SK-N-SH treated with all-trans-retinoic acid at 6 μM for 48 hours (cell line): ENCODE measurements at regions not wholly inside any gene's neighbourhood (a gene's known extent, or its start where the extent isn't known, plus 50 kb on each side); places are given as distances from the start of the nearest gene placed in this dataset.

Experiments
- CSRNP3 ChIP-seq: fragments of 250-450 bp; sonication (Bioruptor Pico); IDR thresholded peaks from 2 replicates; pipeline ENCODE4 v1.5.1; 2021; ENCODE audit warnings: mild to moderate bottlenecking, moderate library complexity
- ESRRG ChIP-seq: fragments of 250-450 bp; sonication (Bioruptor Pico); IDR thresholded peaks from 2 replicates; pipeline ENCODE4 v1.6.1; 2021; ENCODE audit warnings: mild to moderate bottlenecking
- ISL1 ChIP-seq: fragments of 250-450 bp; sonication (Bioruptor Pico); IDR thresholded peaks from 2 replicates; pipeline ENCODE4 v2.1.2; 2022; ENCODE audit warnings: mild to moderate bottlenecking, moderate library complexity
- OSR1 ChIP-seq: fragments of 250-450 bp; sonication (Bioruptor Pico); IDR thresholded peaks from 2 replicates; pipeline ENCODE4 v1.8.0; 2022; ENCODE audit warnings: moderate library complexity, mild to moderate bottlenecking, inconsistent platforms
- RARB ChIP-seq: fragments of 250-450 bp; sonication (Bioruptor Pico); IDR thresholded peaks from 2 replicates; pipeline ENCODE4 v1.8.0; 2021; ENCODE audit warnings: mild to moderate bottlenecking, moderate library complexity
- SNAI2 ChIP-seq: fragments of 250-450 bp; sonication (Bioruptor Pico); IDR thresholded peaks from 2 replicates; pipeline ENCODE4 v1.5.0; 2020; ENCODE audit warnings: mild to moderate bottlenecking, moderate library complexity
- ZC3H10 ChIP-seq: fragments of 250-450 bp; sonication (Bioruptor Pico); IDR thresholded peaks from 2 replicates; pipeline ENCODE4 v1.5.1; 2021; ENCODE audit warnings: mild to moderate bottlenecking, moderate library complexity
- TF ChIP-seq, protein P1 (sequence below): fragments of 250-450 bp; sonication (Bioruptor Pico); IDR thresholded peaks from 2 replicates; pipeline ENCODE4 v1.8.0; 2020; ENCODE audit warnings: mild to moderate bottlenecking, moderate library complexity, borderline replicate concordance
- TF ChIP-seq, protein P2 (sequence below): fragments of 250-450 bp; sonication (Bioruptor Pico); IDR thresholded peaks from 2 replicates; pipeline ENCODE4 v1.5.1; 2020; ENCODE audit warnings: low read depth, mild to moderate bottlenecking, moderate library complexity

- no peak for TF ChIP-seq ISL1 (CRISPR knock-in tag)
- TF ChIP-seq RARB (CRISPR knock-in tag), result no peak
- no peak for TF ChIP-seq OSR1 (CRISPR knock-in tag)
- TF ChIP-seq CSRNP3 (CRISPR knock-in tag), result no peak
- no peak for TF ChIP-seq ZC3H10 (CRISPR knock-in tag)
- TF ChIP-seq, protein P1, sequence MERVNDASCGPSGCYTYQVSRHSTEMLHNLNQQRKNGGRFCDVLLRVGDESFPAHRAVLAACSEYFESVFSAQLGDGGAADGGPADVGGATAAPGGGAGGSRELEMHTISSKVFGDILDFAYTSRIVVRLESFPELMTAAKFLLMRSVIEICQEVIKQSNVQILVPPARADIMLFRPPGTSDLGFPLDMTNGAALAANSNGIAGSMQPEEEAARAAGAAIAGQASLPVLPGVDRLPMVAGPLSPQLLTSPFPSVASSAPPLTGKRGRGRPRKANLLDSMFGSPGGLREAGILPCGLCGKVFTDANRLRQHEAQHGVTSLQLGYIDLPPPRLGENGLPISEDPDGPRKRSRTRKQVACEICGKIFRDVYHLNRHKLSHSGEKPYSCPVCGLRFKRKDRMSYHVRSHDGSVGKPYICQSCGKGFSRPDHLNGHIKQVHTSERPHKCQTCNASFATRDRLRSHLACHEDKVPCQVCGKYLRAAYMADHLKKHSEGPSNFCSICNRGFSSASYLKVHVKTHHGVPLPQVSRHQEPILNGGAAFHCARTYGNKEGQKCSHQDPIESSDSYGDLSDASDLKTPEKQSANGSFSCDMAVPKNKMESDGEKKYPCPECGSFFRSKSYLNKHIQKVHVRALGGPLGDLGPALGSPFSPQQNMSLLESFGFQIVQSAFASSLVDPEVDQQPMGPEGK, result no peak
- no peak for TF ChIP-seq SNAI2 (CRISPR knock-in tag)
- no peak for TF ChIP-seq ESRRG (CRISPR knock-in tag)
- TF ChIP-seq, protein P2, sequence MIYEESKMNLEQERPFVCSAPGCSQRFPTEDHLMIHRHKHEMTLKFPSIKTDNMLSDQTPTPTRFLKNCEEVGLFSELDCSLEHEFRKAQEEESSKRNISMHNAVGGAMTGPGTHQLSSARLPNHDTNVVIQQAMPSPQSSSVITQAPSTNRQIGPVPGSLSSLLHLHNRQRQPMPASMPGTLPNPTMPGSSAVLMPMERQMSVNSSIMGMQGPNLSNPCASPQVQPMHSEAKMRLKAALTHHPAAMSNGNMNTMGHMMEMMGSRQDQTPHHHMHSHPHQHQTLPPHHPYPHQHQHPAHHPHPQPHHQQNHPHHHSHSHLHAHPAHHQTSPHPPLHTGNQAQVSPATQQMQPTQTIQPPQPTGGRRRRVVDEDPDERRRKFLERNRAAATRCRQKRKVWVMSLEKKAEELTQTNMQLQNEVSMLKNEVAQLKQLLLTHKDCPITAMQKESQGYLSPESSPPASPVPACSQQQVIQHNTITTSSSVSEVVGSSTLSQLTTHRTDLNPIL (CRISPR knock-in tag), result no peak
Measured at GRCh38 chr6:68043122-68043398, 592.0 kb upstream of the ADGRB3 start.
